B cell (primary cell): ENCODE measurements at regions not wholly inside any gene's neighbourhood (a gene's known extent, or its start where the extent isn't known, plus 50 kb on each side); places are given as distances from the start of the nearest gene placed in this dataset.

ENCODE experiments used
- ATAC-seq: fragments of 200-7000 bp; cut with Tn5 transposase; one replicate; pipeline ENCODE4 v1.10.0; 2021; ENCODE audit warnings: low read depth, mild to moderate bottlenecking, moderate number of reproducible peaks, moderate library complexity
- CTCF ChIA-PET: fragments of 350-600 bp; sonication (Branson Sonifier 250); formaldehyde crosslinking; loops from one replicate; lab custom pipeline; 2021; ENCODE audit warnings: antibody characterized with exemption, inconsistent platforms; lab: Charles Lee
- POLR2A ChIA-PET: fragments of 350-600 bp; sonication (Branson Sonifier 250); formaldehyde crosslinking; loops from one replicate; lab custom pipeline; 2021; ENCODE audit warnings: antibody characterized with exemption; lab: Charles Lee
- DNase-seq: peaks from one replicate; pipeline ENCODE4 v3.0.0; 2013
- H2AFZ ChIP-seq: 2 replicates; pipeline ENCODE4 v1.6.1; 2012; ENCODE audit warnings: mild to moderate bottlenecking, low read depth, low read length; ENCODE audit not compliant: insufficient read depth, poor library complexity, severe bottlenecking
- H3K27ac ChIP-seq, 2 donors: 1 replicate in 1 of 2; 2 replicates in 1 of 2; pipeline ENCODE4 v1.5.1; 2012 to 2013; ENCODE audit warnings: low read length in 2 of 2, mild to moderate bottlenecking in 2 of 2, moderate library complexity in 1 of 2
- H3K27me3 ChIP-seq, 4 experiments: fragments of 200-600 bp in 1 of 4; sonication (generic) in 1 of 4; replicated peaks in 1 of 4; 1 replicate in 2 of 4; 2 replicates in 2 of 4; pipeline versions ENCODE4 v1.6.1 to v1.7.0; 2013 to 2016; ENCODE audit warnings: low read length in 3 of 4, mild to moderate bottlenecking in 2 of 4, mixed read lengths in 1 of 4, moderate library complexity in 1 of 4; ENCODE audit not compliant: insufficient read depth in 4 of 4, control insufficient read depth in 3 of 4; ENCODE audit errors: control extremely low read depth in 1 of 4
- H3K36me3 ChIP-seq, 2 experiments: replicated peaks in 1 of 2; 1 replicate in 1 of 2; 2 replicates in 1 of 2; pipeline versions ENCODE4 v1.6.1 to v1.7.1; 2013; ENCODE audit warnings: low read length in 1 of 2; ENCODE audit not compliant: insufficient read depth in 2 of 2, control insufficient read depth in 1 of 2; ENCODE audit errors: control extremely low read depth in 1 of 2, extremely low read depth in 1 of 2
- H3K4me1 ChIP-seq, 2 donors: fragments of 200-600 bp in 1 of 2; sonication (generic) in 1 of 2; 1 replicate in 1 of 2; 2 replicates in 1 of 2; pipeline versions ENCODE4 v1.5.1 to v1.6.1; 2013 to 2017; ENCODE audit warnings: low read length in 2 of 2; ENCODE audit not compliant: control insufficient read depth in 2 of 2, insufficient read depth in 2 of 2
- H3K4me2 ChIP-seq: replicated peaks from 2 replicates; pipeline ENCODE3; 2012; ENCODE audit warnings: mild to moderate bottlenecking, low read depth, low read length; ENCODE audit not compliant: poor library complexity, severe bottlenecking
- H3K4me3 ChIP-seq, 5 experiments: fragments of 200-600 bp in 1 of 5; sonication (generic) in 1 of 5; 1 replicate in 3 of 5; 2 replicates in 2 of 5; pipeline versions ENCODE4 v1.5.1 to v1.7.0; 2011 to 2016; ENCODE audit warnings: low read length in 4 of 5, mild to moderate bottlenecking in 4 of 5, low read depth in 2 of 5, control low read depth in 1 of 5, moderate library complexity in 1 of 5; ENCODE audit not compliant: insufficient read depth in 1 of 5; ENCODE audit errors: control extremely low read depth in 1 of 5, extremely low read depth in 1 of 5
- H3K79me2 ChIP-seq: fragments of 200-600 bp; sonication (generic); one replicate; pipeline ENCODE4 v1.6.0; 2016; ENCODE audit warnings: low read length; ENCODE audit not compliant: control insufficient read depth, insufficient read depth
- H3K9ac ChIP-seq: fragments of 200-600 bp; sonication (generic); 2 replicates; pipeline ENCODE4 v1.6.1; 2017; ENCODE audit warnings: mild to moderate bottlenecking, low read length, moderate library complexity
- H3K9me3 ChIP-seq, 3 donors: one replicate each; pipeline versions ENCODE4 v1.6.1 to v1.7.1; 2013; ENCODE audit warnings: low read length in 2 of 3; ENCODE audit not compliant: control insufficient read depth in 2 of 3, insufficient read depth in 1 of 3; ENCODE audit errors: control extremely low read depth in 1 of 3
- H4K20me1 ChIP-seq: 2 replicates; pipeline ENCODE4 v1.6.0; 2012; ENCODE audit warnings: mild to moderate bottlenecking, low read length; ENCODE audit not compliant: insufficient read depth, control insufficient read depth, poor library complexity, severe bottlenecking
- H3K27ac Mint-ChIP-seq: one replicate; pipeline ENCODE4 v1.8.0; 2021; ENCODE audit warnings: mixed read lengths
- H3K27me3 Mint-ChIP-seq: one replicate; pipeline ENCODE4 v1.8.0; 2021; ENCODE audit warnings: mixed read lengths
- H3K4me1 Mint-ChIP-seq: one replicate; pipeline ENCODE4 v1.8.0; 2021; ENCODE audit warnings: mixed read lengths
- H3K4me3 Mint-ChIP-seq: one replicate; pipeline ENCODE4 v1.8.0; 2021; ENCODE audit warnings: mixed read lengths
- H3K9me3 Mint-ChIP-seq: one replicate; pipeline ENCODE4 v1.8.0; 2022; ENCODE audit warnings: mixed read lengths; ENCODE audit not compliant: insufficient read depth
- EZH2 ChIP-seq: IDR thresholded peaks from 2 replicates; pipeline ENCODE4 v1.6.1; 2012; ENCODE audit warnings: borderline replicate concordance, low read depth, mild to moderate bottlenecking, moderate library complexity, low read length; ENCODE audit not compliant: insufficient read depth, poor library complexity, severe bottlenecking
- WGBS: methylation state at CpG from one replicate; pipeline ENCODE4 v1.1.5; 2013; ENCODE audit warnings: missing lambda C conversion rate; ENCODE audit not compliant: insufficient coverage; 5-methylcytosine and 5-hydroxymethylcytosine counted together
- intact Hi-C: fragments of 100-400 bp; cut with micrococcal nuclease; formaldehyde crosslinking; loops from one replicate; pipeline ENCODE4 v1.10.0; 2022
- TF ChIP-seq, protein P1 (sequence below): fragments of 200-600 bp; IDR thresholded peaks from one replicate; pipeline ENCODE4 v1.8.0; 2022; ENCODE audit warnings: antibody characterized with exemption, mild to moderate bottlenecking

- ATAC-seq, result no peak
Observed at GRCh38 chr5:125877248-125877647, 546.0 kb upstream of the GRAMD2B start.

GRCh38 chr5:125882061-125882460 lies 541.1 kb upstream of the GRAMD2B start:
- ChIA-PET POLR2A (no interaction called here), CTCF (no interaction called here)
- no peaks in the 10 kb centered on the region for H3K4me1 ChIP-seq
- intact Hi-C loops, result no loop called here
- no peak overlapping the region for H2AFZ ChIP-seq
- no peaks in the 10 kb centered on the region for H4K20me1 ChIP-seq
- Mint-ChIP-seq H3K4me3 (no peak overlapping the region), H3K9me3 (no peaks in the 10 kb centered on the region), H3K27me3 (peaks cover 8% of the 10 kb centered on the region), H3K4me1 (no peaks in the 10 kb centered on the region), H3K27ac (no peak overlapping the region)
- H3K9ac ChIP-seq, result no peak overlapping the region
- no peak overlapping the region for H3K4me2 ChIP-seq
- H3K9me3 ChIP-seq, result no peaks in the 10 kb centered on the region
- ATAC-seq, result no peak
- TF ChIP-seq, protein P1, sequence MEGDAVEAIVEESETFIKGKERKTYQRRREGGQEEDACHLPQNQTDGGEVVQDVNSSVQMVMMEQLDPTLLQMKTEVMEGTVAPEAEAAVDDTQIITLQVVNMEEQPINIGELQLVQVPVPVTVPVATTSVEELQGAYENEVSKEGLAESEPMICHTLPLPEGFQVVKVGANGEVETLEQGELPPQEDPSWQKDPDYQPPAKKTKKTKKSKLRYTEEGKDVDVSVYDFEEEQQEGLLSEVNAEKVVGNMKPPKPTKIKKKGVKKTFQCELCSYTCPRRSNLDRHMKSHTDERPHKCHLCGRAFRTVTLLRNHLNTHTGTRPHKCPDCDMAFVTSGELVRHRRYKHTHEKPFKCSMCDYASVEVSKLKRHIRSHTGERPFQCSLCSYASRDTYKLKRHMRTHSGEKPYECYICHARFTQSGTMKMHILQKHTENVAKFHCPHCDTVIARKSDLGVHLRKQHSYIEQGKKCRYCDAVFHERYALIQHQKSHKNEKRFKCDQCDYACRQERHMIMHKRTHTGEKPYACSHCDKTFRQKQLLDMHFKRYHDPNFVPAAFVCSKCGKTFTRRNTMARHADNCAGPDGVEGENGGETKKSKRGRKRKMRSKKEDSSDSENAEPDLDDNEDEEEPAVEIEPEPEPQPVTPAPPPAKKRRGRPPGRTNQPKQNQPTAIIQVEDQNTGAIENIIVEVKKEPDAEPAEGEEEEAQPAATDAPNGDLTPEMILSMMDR, result no peak
- no peak for TF ChIP-seq EZH2
- H3K27me3 ChIP-seq, result no peaks in the 10 kb centered on the region
- WGBS, result no CpG with 5 or more reads among the region's 1 CpG
- H3K4me3 ChIP-seq, result no peak overlapping the region
- no peak for DNase-seq
- H3K36me3 ChIP-seq, result no peaks in the 10 kb centered on the region
- H3K27ac ChIP-seq, result no peak overlapping the region
- no peaks in the 10 kb centered on the region for H3K79me2 ChIP-seq

More at GRCh38 chr5:125877248-125877647, 546.0 kb upstream of the GRAMD2B start:
- no peak for TF ChIP-seq EZH2
- TF ChIP-seq, protein P1, result no peak
- Mint-ChIP-seq H3K4me1 (no peaks in the 10 kb centered on the region), H3K9me3 (no peaks in the 10 kb centered on the region), H3K27ac (no peak overlapping the region), H3K4me3 (no peak overlapping the region), H3K27me3 (peaks cover 6% of the 10 kb centered on the region)
- ChIA-PET CTCF (no interaction called here), POLR2A (no interaction called here)
- Histone ChIP-seq H2AFZ (no peak overlapping the region), H3K9ac (no peak overlapping the region), H4K20me1 (no peaks in the 10 kb centered on the region), H3K27me3 (no peaks in the 10 kb centered on the region), H3K27ac (no peak overlapping the region), H3K36me3 (no peaks in the 10 kb centered on the region), H3K9me3 (peaks cover 0 to 1% (median 0%) of the 10 kb centered on the region in 3 donors), H3K79me2 (no peaks in the 10 kb centered on the region), H3K4me1 (no peaks in the 10 kb centered on the region), H3K4me3 (no peak overlapping the region), H3K4me2 (no peak overlapping the region)
- intact Hi-C loops, result no loop called here
- DNase-seq, result no peak
- no CpG with 5 or more reads among the region's 3 CpGs for WGBS
